ENCODE measurements at regions not wholly inside any gene's neighbourhood (a gene's known extent, or its start where the extent isn't known, plus 50 kb on each side); places are given as distances from the start of the nearest gene placed in this dataset.

DNA sequence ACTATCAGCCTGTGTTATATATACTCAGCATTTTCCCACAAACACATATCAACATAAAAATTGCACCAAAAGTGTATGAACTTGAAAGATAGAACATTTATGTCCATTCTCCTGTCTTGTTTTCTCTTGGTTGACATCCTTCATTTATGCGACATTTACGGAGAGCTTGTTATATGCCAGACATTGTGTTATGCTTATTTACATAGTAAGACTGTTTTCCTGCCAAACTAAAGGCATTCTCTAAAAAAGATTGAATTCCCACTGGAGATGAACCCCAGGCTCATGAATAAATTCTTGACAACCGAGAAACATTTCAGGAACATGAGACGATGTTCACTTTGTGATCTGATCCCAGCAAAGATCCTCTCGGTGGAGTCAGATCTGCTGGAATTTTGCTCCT is 131.0 kb downstream of the RAP2A start:
- H2AFZ ChIP-seq (ENCODE audit: low read length), result no peak overlapping the region
- no peaks in the 10 kb centered on the region for H3K36me3 ChIP-seq (ENCODE audit: control insufficient read depth in 2 of 4, insufficient read depth in 4 of 4, low read length in 3 of 4)
- H4K20me1 ChIP-seq (replicated peaks in 1 of 2; ENCODE audit: control insufficient read depth in 1 of 2, insufficient read depth in 2 of 2, low read length in 2 of 2), result no peaks in the 10 kb centered on the region
- no peak overlapping the region for H2BK120ac ChIP-seq (replicated peaks; ENCODE audit: low read depth, low read length)
- H3K23me2 ChIP-seq (ENCODE audit: low read depth, low read length), result no peaks in the 10 kb centered on the region
- no peak overlapping the region for H3K27ac ChIP-seq (ENCODE audit: low read depth, low read length)
- no peaks in the 10 kb centered on the region for H3K27me3 ChIP-seq (replicated peaks in 1 of 4; ENCODE audit: control insufficient read depth in 3 of 4, extremely low read depth in 1 of 4, insufficient read depth in 3 of 4, low read length in 3 of 4)
- H4K8ac ChIP-seq (ENCODE audit: extremely low read depth, insufficient read depth, low read length), result no peak overlapping the region
- H2BK20ac ChIP-seq (ENCODE audit: low read length), result no peak overlapping the region
- no peak overlapping the region for H3K4me3 ChIP-seq (ENCODE audit: extremely low read depth in 1 of 4, insufficient read depth in 2 of 4, low read depth in 3 of 4, low read length in 4 of 4)
- no peak overlapping the region for H3K4me2 ChIP-seq (ENCODE audit: insufficient read depth in 1 of 2, low read depth in 2 of 2, low read length in 2 of 2)
- H4K5ac ChIP-seq (ENCODE audit: insufficient read length, low read depth, low read length), result no peak overlapping the region
- H2BK12ac ChIP-seq (ENCODE audit: low read depth, low read length), result no peak overlapping the region
- no peak overlapping the region for H3K4ac ChIP-seq (replicated peaks; ENCODE audit: insufficient read length, low read depth, low read length)
- peaks cover 0 to 4% (median 1%) of the 10 kb centered on the region in 4 experiments; a peak in 2 of 7 replicates for H3K4me1 ChIP-seq (replicated peaks in 1 of 4; ENCODE audit: control insufficient read depth in 3 of 4, insufficient read depth in 4 of 4, low read length in 3 of 4)
- H3K79me1 ChIP-seq (ENCODE audit: low read depth, low read length), result no peaks in the 10 kb centered on the region
- no peaks in the 10 kb centered on the region for H3K9me3 ChIP-seq (ENCODE audit: insufficient read depth in 2 of 2, low read depth in 1 of 2, low read length in 1 of 2)
- no peak overlapping the region for H2BK5ac ChIP-seq (ENCODE audit: low read depth, low read length)
- no peak overlapping the region for H3K56ac ChIP-seq (replicated peaks; ENCODE audit: insufficient read length, low read depth, low read length)
- H3K23ac ChIP-seq (ENCODE audit: insufficient read length), result no peak overlapping the region
- H2AK5ac ChIP-seq (ENCODE audit: low read depth, low read length), result no peak overlapping the region
- H4K91ac ChIP-seq (replicated peaks; ENCODE audit: insufficient read length, low read length), result no peak overlapping the region
- CTCF ChIA-PET (ENCODE audit: partially characterized antibody), result interaction anchor here (0.6 kb wide), 1 partner anchor 164 kb away, joined by 3 read pairs; no protein-coding TSS in a partner anchor
- H3K79me2 ChIP-seq (ENCODE audit: control insufficient read depth in 1 of 2, insufficient read depth in 2 of 2, low read length in 2 of 2), result no peaks in the 10 kb centered on the region
- 94% methylated on average over 5 of the region's 5 CpGs; no CpG with 5 or more reads in 1 of the 2 experiments for WGBS, 2 experiments (ENCODE audit: extremely low coverage in 1 of 2, insufficient coverage in 1 of 2, insufficient read length in 1 of 2, insufficient replicate concordance in 2 of 2, low coverage in 1 of 2, low lambda C conversion rate in 2 of 2, missing lambda C conversion rate in 1 of 2)
- DNase-seq (ENCODE audit: low read depth in 1 of 2, low spot score in 2 of 2), result no peak
- no peak overlapping the region for H2BK15ac ChIP-seq (ENCODE audit: low read length)
- no peak for FAIRE-seq
- no peak overlapping the region for H3K14ac ChIP-seq (ENCODE audit: insufficient read length)
- TF ChIP-seq MAFK (IDR thresholded peaks at IDR 0.05; ENCODE audit: low read depth, low read length), result no peak
- no peak overlapping the region for H3K9ac ChIP-seq (replicated peaks in 1 of 4; ENCODE audit: extremely low read depth in 1 of 4, low read depth in 3 of 4, low read length in 3 of 4)
- POLR2A ChIA-PET (ENCODE audit: partially characterized antibody), result interaction anchor here (0.6 kb wide), 1 partner anchor 105 kb away, joined by 3 read pairs; no protein-coding TSS in a partner anchor
- no peak overlapping the region for H3K18ac ChIP-seq (ENCODE audit: extremely low read depth, low read length)
